ENCODE measurements at regions not wholly inside any gene's neighbourhood (a gene's known extent, or its start where the extent isn't known, plus 50 kb on each side); places are given as distances from the start of the nearest gene placed in this dataset.
"Not testable (repeated sequence)": the region's sequence is repeated elsewhere in the genome, so short reads cannot be mapped to it uniquely, and the experiment has no call there.

DNA sequence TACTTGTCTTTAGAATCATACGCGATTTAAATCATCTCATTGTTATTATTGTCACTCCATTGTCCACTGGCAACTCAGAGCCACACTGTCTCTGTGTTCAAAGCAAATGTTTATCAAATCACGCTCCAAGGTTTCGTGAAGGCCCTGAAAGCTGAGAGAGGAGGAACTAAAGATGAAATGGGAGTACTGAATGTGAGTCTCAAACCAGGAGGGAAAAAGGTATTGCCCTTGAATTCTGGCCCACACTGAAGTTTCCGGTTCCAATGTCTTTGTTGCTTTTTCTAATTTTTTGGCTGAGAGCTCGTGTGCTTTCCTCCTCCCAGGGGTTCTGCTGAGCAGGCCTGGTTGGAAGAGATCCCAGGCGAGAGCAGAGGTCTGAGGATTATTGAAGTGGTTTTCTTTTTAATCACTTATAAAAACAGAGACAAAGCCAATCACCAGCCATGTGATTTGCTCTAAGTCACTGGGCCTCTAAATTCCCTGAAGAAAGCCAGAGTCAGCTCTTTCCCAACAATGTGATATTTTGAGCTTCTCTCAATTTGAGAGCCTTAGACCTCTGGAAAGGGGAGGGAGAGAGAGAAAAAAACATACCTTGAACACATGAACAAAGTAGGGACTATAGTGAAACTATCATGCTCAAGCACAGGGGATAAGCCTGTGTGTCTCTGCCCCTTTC, 420.8 kb upstream of the GRAMD2B start:
- in situ Hi-C loops (cut with MboI; ENCODE audit: low sequenced_read_pairs): no loop called here

DNA sequence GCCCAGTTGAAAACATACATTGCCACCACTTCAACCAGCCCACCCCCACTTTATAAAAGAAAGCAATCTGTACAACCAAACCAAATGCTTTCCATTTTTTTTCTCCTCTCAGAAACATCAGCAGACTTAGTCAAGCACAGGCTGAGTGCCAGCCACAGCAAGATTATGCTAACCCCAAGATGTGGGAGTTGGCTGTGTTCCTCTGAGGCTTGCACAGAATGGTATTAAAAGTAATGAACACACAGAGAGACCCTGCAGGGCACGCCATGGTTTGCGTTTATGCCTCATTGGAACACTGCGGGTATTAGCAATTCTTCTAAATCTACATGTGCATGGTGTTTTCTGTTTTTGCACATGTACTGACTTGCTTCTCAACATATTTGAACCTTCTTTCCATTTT, 419.9 kb upstream of the GRAMD2B start:
- in situ Hi-C loops (cut with MboI; ENCODE audit: low sequenced_read_pairs): no loop called here

- in situ Hi-C loops (cut with MboI; ENCODE audit: low sequenced_read_pairs): no loop called here
Observed at GRCh38 chr5:126004636-126005035, 418.6 kb upstream of the GRAMD2B start.

GRCh38 chr5:126007841-126008240, 415.4 kb upstream of the GRAMD2B start:
- in situ Hi-C loops (cut with MboI; ENCODE audit: low sequenced_read_pairs): no loop called here

DNA sequence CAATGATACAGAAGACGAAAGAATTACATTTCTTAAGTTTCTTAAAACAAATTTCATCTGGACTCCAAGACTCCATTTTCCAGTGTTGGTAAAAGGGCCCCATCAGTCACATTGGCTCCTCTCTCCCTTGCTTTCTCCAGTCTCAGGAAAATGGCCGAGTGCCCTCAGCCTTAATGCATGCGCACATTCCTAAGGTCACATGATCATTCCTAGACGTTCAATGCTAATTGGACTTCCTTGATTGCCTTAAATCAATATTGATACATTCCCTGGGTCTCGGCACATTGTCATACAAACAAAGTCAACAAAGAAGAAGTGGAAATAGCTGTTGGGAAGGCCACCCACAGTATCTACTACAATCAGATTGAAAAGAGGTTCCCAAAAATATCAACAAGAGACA, 413.6 kb upstream of the GRAMD2B start:
- in situ Hi-C loops (cut with MboI; ENCODE audit: low sequenced_read_pairs): no loop called here

GRCh38 chr5:126011526-126011925, 411.7 kb upstream of the GRAMD2B start:
- in situ Hi-C loops (cut with MboI; ENCODE audit: low sequenced_read_pairs): not testable (repeated sequence)

- in situ Hi-C loops (cut with MboI; ENCODE audit: low sequenced_read_pairs): no loop called here
Observed at GRCh38 chr5:126014676-126015075, 408.5 kb upstream of the GRAMD2B start.

DNA sequence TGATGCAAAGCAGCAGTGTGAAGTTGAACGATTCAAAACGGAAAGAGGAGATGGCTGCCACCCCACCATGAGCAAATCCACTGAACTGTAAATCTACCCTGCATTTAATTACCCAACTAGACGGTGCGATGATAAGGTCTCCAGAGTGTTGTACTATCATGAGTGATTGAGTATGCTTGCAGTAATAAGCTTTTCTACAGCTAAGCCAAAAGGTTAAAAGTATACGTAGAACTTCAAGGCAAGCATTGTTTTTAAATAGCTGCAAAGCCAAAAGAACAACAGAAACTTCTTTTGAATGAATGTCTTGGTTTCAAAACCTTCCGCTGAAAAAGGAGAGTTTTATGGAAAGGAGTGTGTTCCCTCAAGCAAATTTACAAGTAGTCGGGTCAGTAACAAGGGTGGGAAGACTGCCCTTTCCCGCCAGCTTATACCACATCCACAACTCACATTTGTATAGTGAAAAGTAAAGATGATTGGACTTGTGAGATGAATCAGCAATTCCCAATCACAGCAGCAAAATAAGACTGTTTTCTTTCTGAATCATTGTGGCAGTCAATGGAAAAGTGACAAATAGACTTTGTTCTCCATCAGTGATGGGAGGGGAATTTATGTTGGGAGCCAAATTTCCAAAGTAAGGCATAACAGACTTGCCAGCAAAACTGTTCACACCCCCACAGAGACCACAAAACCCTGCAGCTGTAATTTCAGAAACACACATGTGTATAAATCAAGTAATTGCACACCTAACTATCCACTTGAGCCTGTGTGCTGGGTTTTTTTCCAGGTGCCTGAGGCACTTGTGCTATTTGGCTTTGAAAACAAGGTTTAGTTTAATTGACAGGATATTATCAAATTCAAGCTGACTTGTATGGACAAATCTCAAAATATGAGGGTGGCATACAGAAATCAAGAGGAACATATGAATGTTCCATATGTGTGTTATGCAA, 407.7 kb upstream of the GRAMD2B start:
- in situ Hi-C loops (cut with MboI; ENCODE audit: low sequenced_read_pairs): no loop called here

GRCh38 chr5:126016256-126016655, 407.0 kb upstream of the GRAMD2B start:
- in situ Hi-C loops (cut with MboI; ENCODE audit: low sequenced_read_pairs): no loop called here

DNA sequence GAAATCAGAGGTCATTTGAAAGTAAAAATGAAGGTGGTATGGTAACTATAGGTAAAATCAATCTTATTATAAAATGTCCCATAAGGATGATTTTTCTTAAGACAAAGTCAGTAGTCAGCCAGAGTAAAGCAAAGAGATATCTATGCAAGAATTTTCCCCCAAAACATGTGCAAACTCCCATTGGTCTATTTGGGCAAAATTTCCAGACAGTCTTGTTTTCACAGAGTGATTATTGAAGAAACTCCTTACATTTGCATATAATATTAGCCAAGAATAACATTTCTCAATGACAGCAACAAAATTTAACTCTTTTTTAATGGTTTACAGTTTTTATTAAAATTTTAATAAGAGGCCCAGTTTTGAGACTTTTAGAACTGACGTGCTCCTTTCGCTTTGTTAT, 406.1 kb upstream of the GRAMD2B start:
- in situ Hi-C loops (cut with MboI; ENCODE audit: low sequenced_read_pairs): no loop called here

GRCh38 chr5:126020770-126021169, 402.4 kb upstream of the GRAMD2B start:
- in situ Hi-C loops (cut with MboI; ENCODE audit: low sequenced_read_pairs): no loop called here

- in situ Hi-C loops (cut with MboI; ENCODE audit: low sequenced_read_pairs): no loop called here
Observed at GRCh38 chr5:126023994-126024441, 399.2 kb upstream of the GRAMD2B start.

- in situ Hi-C loops (cut with MboI; ENCODE audit: low sequenced_read_pairs): no loop called here
Observed at GRCh38 chr5:126027149-126027548, 396.1 kb upstream of the GRAMD2B start.

DNA sequence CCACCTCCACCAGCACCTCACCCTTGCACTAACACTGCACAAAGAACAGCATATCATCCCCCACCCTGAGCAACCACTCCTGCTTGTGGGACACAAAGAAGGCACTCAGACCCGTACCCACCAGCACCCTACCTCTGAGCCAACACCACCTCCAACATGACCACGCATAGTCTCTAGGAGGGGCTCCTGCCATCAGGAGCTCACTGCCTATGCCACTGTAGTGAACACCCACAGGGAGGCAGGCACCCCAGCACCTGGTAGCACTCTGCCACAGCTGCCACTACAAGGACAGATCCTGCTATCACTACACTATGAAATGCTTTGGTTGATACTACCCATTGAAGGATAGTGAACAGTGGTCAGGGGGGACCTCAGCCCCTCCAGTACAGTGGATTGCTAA, 395.6 kb upstream of the GRAMD2B start:
- in situ Hi-C loops (cut with MboI; ENCODE audit: low sequenced_read_pairs): no loop called here

- in situ Hi-C loops (cut with MboI; ENCODE audit: low sequenced_read_pairs): no loop called here
Observed at GRCh38 chr5:126028336-126028735, 394.9 kb upstream of the GRAMD2B start.

DNA sequence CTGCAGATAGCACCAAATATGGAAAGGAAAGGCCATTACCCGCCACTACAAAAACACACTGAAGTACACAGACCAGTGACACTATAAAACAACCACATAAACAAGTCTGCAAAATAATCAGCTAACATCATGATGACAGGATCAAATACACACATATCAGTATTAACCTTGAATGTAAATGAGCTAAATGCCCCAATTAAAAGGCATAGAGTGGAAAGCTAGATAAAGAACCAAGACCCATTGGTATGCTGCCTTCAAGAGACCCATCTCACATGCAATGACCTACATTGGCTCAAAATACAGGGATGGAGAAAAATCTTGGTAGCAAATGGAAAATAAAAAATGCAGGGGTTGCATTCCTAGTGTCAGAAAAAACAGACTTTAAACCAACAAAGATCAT, 393.9 kb upstream of the GRAMD2B start:
- in situ Hi-C loops (cut with MboI; ENCODE audit: low sequenced_read_pairs): not testable (repeated sequence)

- in situ Hi-C loops (cut with MboI; ENCODE audit: low sequenced_read_pairs): no loop called here
Observed at GRCh38 chr5:126030698-126031097, 392.5 kb upstream of the GRAMD2B start.

DNA sequence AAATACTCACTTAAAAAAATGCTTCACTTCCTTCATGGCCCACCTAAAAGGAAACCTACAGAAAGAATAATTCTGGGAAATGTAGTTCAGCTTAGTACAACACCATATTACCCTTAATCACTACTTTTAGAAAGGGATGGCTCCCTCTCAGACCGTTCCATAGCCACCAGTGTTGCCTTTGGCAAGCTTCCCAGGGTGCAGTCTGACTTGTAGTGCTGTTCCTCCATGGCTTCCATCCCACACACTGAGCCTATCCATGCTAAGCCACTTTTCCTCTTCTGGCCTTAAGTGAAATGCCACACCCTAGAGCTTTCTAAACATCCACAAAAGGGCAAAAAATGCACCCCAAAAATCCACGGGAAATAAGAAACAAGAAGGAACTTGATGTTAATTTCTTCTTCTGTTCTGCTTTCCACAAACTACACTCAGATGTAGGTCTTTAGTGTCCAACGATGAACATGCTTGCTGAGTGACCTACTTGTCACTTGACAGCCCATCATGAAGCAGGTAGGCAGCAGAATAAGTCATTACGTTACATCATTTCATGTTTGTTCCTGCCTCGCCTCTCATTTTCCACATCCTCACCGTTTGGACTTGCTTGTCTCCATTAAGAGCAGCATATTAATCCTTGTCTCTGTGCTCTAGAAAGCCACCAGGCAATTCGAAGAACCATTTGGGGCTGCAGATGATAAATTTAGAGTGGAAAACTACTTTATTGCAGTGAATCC, 391.1 kb upstream of the GRAMD2B start:
- in situ Hi-C loops (cut with MboI; ENCODE audit: low sequenced_read_pairs): no loop called here

GRCh38 chr5:126043688-126044087, 379.5 kb upstream of the GRAMD2B start:
- in situ Hi-C loops (cut with MboI; ENCODE audit: low sequenced_read_pairs): no loop called here

- in situ Hi-C loops (cut with MboI; ENCODE audit: low sequenced_read_pairs): no loop called here
Observed at GRCh38 chr5:126044111-126044668, 379.0 kb upstream of the GRAMD2B start.

- in situ Hi-C loops (cut with MboI; ENCODE audit: low sequenced_read_pairs): no loop called here
Observed at GRCh38 chr5:126044931-126045565, 378.2 kb upstream of the GRAMD2B start.
